ENCODE measurements at regions not wholly inside any gene's neighbourhood (a gene's known extent, or its start where the extent isn't known, plus 50 kb on each side); places are given as distances from the start of the nearest gene placed in this dataset.

GRCh38 chr2:8452979-8453903, 228.6 kb upstream of the ID2 start:
- DNase-seq (ENCODE audit: extremely low read depth in 1 of 4, low spot score in 3 of 4) (peak in 2 of 4 experiments; percentile 16 to 22), ATAC-seq (peak; percentile 61), FAIRE-seq (no peak)
- Histone ChIP-seq H3K36me3 (ENCODE audit: control insufficient read depth, insufficient read depth, low read length) (no peaks in the 10 kb centered on the region), H3K9me1 (ENCODE audit: control insufficient read depth, insufficient read depth, low read length) (no peaks in the 10 kb centered on the region), H4K20me1 (replicated peaks; ENCODE audit: control insufficient read depth, insufficient read depth, low read length) (peaks cover 4% of the 10 kb centered on the region; the same call in 1 of the 2 replicates), H3K9me3 (replicated peaks; ENCODE audit: control insufficient read depth, insufficient read depth, low read depth, low read length) (no peaks in the 10 kb centered on the region), H3K79me2 (ENCODE audit: control insufficient read depth, insufficient read depth, low read length) (no peaks in the 10 kb centered on the region), H3K4me3 (no peak overlapping the region), H3K9ac (ENCODE audit: insufficient read depth in 1 of 2, low read depth in 2 of 2, low read length in 2 of 2) (no peak overlapping the region), H3K4me2 (ENCODE audit: insufficient read depth, low read length) (no peak overlapping the region), H2AFZ (ENCODE audit: low read depth, low read length) (no peak overlapping the region), H3K27me3 (ENCODE audit: control insufficient read depth in 2 of 2, insufficient read depth in 2 of 2, low read length in 2 of 2) (peaks cover 49 to 63% of the 10 kb centered on the region in 2 experiments), H3K4me1 (replicated peaks in 1 of 2; ENCODE audit: control insufficient read depth in 2 of 2, insufficient read depth in 2 of 2, low read length in 2 of 2) (peaks cover 0 to 5% of the 10 kb centered on the region in 2 experiments; a peak in 1 of 5 replicates), H3K27ac (ENCODE audit: extremely low read depth, low read depth, low read length) (no peak overlapping the region)
- TF ChIP-seq STAT5A (IDR thresholded peaks at IDR 0.05; ENCODE audit: borderline replicate concordance, low read length) (0 out of 2 replicates have a peak, but pooled peaks have one; percentile 20), TEAD4 (IDR thresholded peaks at IDR 0.05; ENCODE audit: low read length) (peak; percentile 86), TEAD4 (CRISPR knock-in tag; IDR thresholded peaks at IDR 0.05; ENCODE audit: borderline replicate concordance) (no peak), TCF3 (CRISPR knock-in tag; IDR thresholded peaks at IDR 0.05) (peak; percentile 80), MTA2 (IDR thresholded peaks at IDR 0.05; ENCODE audit: low read depth) (peak; percentile 43; the same call in 1 of the 2 replicates), TEAD1 (CRISPR knock-in tag; IDR thresholded peaks at IDR 0.05) (0 out of 4 replicates have a peak, but pooled peaks of 1 of the 2 experiments have one; percentile 51), CBFA2T3 (IDR thresholded peaks at IDR 0.05) (peak; percentile 78), CREB3L1 (IDR thresholded peaks at IDR 0.05; ENCODE audit: borderline replicate concordance, low read depth) (no peak), PHF21A (IDR thresholded peaks at IDR 0.05; ENCODE audit: borderline replicate concordance, low read depth) (no peak), SOX6 (IDR thresholded peaks at IDR 0.05) (0 out of 2 replicates have a peak, but pooled peaks have one; percentile 20), CBFA2T2 (conservative IDR thresholded peaks at IDR 0.05) (peak; percentile 63), ARID1B (IDR thresholded peaks at IDR 0.05) (peak; percentile 44; the same call in 1 of the 2 replicates), KLF16 (IDR thresholded peaks at IDR 0.05) (0 out of 2 replicates have a peak, but pooled peaks have one; percentile 15), C11orf30 (IDR thresholded peaks at IDR 0.05; ENCODE audit: low read depth) (no peak), TAL1 (IDR thresholded peaks at IDR 0.05) (peak; percentile 64), PTTG1 (tag; IDR thresholded peaks at IDR 0.05; ENCODE audit: low read depth) (no peak)
- POLR2A ChIA-PET, result no interaction called here
- WGBS (ENCODE audit: insufficient coverage, low coverage, missing lambda C conversion rate), result 2% methylated on average over 15 of the region's 15 CpGs
- intact Hi-C loops (cut with micrococcal nuclease) (no loop called here), in situ Hi-C loops (cut with MboI) (no loop called here)
- BruUV-seq (replicated peaks), result no TSS peak
- CTCF ChIA-PET (ENCODE audit: low intra/inter-chr PET ratio), result no interaction called here

Measured in K562 (cell line).